ENCODE measurements at regions not wholly inside any gene's neighbourhood (a gene's known extent, or its start where the extent isn't known, plus 50 kb on each side); places are given as distances from the start of the nearest gene placed in this dataset.

DNA sequence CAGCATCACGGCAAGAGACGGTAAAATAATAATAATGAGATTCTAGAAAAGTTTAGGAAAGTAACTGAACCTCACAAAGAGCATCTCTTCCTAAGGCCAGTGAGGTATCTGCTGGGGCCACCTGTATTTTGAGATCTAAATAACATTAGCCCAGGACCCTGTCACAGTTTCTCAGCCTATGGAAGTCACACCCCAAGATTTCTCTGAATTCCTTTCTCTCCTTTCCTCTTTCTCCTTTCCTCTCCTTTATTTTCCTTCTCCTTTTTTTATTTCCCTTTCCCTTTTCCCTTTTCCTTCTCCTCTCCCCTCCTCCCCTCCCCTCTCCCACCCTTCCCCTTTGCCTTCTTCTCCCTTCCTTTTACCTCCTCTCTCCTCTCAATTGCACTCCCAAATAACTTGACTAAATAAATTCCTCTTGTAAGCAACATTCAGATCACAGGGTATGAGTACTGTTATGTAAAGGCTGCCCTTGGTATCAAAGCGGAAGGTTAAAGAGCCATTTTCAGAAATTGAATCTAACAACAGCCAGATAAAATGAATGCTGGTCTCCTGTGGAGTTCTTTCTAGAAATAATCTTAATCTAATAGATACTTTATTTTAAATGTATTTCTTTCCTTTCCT is 506.2 kb downstream of the EPM2A start:
- no peak for DNase-seq (ENCODE audit: low read depth in 2 of 2)

DNA sequence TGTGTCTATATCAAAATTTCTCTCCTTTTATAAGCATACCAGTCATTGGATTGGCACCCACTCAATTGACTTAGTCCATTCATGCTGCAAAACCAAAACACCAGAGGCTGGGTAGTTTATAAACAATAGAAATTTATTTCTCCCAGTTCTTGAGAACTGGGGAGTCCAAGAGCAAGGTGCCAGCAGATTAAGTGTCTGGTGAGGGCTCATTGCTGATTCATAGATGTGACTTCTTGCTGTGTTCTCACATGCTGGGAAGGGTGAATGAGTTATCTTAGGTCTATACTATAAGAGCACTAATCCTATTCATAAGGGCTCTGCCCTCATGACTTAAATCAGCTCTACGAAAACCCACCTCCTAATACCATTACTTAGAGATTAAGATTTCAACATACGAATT is 501.4 kb downstream of the EPM2A start:
- DNase-seq (ENCODE audit: low read depth in 2 of 2) = no peak

DNA sequence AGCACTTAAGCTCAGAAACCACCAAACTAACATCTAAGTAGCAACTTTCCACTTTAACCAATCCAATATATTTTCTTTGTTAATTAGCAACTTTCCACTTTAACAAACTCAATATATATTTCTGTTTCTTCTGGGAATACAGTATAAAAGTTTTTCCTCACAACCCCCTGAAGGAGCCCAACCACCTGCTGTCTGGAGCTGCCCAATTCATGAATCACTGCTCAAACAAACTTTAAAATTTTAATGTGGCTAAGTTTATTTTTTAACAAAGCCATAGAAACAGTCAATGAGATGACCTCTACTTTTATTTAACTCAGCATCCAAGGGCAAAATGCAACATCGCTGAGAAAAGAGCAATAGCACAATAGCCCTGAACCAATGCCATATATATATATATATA is 500.1 kb downstream of the EPM2A start:
- no peak for DNase-seq (ENCODE audit: low read depth in 2 of 2)

DNA sequence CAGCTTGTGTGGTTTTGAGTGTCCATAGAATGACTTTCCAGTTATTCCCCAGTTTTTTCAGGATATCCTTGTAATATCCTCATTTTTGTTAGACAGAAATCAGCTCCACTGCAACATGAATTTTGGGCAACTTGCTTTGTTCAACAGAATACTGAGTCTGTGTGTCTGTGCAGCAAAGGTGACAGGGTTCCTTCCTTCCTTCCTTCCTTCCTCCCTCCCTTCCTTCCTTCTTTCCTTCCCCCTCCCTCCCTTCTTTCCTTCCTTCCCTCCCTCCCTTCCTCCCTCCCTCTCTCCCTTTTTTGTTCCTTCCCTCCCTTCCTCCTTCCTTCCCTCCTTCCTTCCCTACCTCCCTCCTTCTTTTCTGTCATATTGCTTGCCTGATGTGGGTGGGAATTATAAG is 496.5 kb downstream of the EPM2A start:
- DNase-seq (ENCODE audit: low read depth in 2 of 2) = no peak

DNA sequence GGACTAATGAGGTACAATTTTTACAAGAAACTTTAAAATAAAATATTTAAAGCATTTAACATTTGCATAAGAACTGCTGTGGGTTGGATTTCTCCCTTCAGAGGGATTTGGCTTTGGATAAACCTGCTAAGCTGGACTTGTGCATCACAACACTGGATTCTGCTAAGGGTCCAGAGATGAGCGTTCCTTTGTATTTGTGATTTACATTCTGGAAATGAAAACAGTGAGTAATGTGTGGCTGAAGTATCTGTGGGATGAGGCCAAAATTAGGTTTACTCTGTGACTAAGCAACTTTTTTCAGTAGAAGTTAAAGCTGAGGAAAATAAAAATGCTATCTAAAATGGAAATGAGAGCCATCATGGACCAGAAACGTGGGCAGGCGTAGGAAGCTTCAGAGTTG is 494.3 kb downstream of the EPM2A start:
- DNase-seq (ENCODE audit: low read depth in 2 of 2) = no peak

DNA sequence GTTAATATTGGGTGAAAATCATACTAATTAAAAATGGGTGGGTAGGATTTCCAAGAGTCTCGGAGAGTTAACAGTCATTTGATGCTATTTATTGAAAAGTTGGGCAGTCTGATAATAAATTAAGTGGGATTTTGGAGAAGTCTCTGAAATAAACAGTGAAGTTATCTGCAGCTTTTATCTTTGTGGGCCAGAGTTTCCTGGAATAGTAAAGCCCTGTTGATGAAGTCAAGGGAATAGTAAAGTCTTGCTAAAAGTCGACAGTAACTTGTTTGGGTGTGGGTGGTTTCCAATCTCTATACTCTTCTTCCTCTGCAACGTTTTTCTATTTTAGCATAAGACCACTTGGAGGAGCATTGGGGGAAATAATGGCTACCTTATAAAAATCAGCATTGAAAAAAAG is 493.6 kb downstream of the EPM2A start:
- no peak for DNase-seq (ENCODE audit: low read depth in 2 of 2)

DNA sequence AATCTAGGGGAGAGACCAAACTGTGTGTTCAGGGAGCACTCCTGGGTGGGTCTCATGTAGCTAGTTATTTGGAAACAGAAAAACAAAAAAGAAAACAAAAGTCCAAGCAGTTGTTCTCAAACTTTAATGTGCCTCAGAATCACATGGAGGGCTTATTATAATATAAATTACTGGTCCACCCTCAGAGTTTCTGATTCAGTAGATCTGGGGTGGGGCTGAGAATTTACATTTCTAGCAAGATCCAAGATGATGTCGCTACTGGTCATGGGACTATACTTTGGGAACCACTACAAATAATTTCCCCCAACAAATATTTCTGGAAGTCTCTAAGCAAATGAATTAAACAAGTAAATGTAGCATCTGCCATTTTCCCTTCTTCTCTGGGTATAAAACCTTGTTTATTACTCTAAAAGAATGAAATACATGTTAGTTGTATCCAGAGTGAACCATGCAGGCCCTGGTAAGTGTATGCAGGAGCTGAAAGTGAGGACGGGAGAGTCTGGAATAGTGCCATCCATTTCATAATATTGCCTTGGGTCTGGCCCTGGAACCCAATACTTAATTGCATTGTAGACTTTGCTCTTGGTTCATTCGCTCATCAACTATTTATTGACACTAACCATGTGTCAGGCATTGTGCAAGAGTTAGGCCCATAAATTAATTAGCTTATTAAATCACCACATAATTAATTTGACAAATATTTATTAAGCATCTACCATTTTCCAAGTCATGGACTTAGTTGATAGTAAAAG is 490.8 kb downstream of the EPM2A start:
- DNase-seq (ENCODE audit: low read depth in 2 of 2) = no peak

DNA sequence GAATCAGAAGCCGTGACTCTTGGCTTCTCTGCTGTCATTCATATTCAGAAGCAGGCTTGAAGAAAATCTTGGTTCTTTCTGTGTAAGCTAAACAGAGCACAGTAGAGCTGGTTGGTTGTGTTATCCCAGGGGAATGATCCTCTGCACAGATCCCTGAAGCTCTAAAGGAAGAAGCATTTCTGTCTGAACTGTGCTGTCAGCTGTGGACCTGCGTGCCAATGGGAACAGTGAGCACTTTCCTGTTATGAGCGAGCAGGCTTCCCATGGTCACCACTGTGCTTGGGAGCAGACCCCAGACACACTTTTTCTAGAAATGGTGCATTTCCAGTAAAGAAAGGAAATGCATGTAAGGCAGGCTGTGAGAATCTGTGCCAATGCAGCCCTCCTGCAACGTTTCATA is 490.2 kb downstream of the EPM2A start:
- no peak for DNase-seq (ENCODE audit: low read depth in 2 of 2)

DNA sequence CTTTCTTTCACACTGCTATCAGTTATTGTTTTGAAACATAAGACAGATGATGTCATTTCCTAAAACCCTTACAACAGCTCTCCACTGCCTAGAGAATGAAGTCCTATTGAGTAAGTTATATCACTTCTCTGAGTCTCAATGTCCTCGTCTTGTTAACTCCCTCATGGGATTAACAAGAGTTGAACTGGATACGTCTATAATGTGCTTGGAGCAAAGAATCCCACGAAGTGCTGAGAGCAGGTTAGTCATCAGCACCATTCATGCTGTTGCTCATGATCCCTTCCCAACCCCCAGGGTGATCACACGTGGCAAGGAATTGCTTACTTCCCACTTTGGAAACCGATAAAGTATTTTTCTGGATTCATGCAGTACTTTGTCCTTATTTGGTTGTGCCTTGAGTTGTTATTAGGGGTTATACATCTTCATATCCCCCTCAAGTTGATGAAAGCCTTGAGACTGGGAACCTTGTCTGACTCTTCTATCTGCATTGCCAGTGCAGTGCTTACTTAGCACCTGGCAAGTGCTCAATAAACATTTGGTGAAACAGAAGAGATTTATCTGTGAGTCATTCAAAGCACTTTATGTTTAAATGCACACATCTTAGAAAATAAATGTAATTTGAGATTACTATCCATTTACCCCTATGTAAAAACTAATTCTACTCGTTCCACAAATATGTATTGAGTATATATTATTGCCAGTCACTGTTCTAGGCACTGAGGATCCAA is 487.5 kb downstream of the EPM2A start:
- DNase-seq (ENCODE audit: low read depth in 2 of 2) = no peak

DNA sequence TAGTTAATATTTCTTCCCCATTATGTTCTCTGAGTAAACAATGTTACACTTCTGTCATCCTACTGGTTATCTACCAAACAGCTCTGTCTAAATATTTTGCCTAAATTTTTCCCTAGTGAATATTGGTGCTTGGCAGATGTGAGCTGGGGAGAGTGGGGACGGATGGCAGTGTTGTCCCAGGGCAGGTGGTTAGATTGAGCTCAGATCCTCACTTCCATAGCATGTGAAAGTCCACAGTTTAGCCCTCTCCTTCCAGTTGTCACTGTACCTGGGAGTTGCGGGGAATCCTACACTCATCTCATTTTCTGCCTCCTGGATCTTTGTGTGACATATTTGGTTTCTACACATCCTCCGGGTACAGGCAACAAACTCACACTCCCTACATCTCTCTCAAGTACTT is 484.9 kb downstream of the EPM2A start:
- no peak for DNase-seq (ENCODE audit: low read depth in 2 of 2)

DNA sequence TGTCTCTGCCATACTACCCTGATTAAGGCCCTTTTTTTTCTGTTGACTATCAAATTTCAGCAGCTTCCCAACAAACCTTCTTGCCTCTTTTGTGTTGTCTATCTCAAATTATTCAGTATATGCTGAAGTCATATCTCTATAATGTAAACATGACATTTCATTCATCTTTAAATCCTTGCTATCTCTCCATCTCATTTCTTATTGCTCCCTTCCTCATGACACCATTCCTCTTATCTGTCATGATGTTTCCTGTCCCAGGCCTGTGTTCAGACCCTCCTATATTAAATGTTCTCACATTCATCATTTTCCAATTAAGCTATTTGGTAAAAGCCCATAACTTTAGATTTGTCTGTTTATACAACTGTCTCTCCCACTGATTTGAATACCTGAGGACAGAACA is 482.6 kb downstream of the EPM2A start:
- DNase-seq (ENCODE audit: low read depth in 2 of 2) = no peak

DNA sequence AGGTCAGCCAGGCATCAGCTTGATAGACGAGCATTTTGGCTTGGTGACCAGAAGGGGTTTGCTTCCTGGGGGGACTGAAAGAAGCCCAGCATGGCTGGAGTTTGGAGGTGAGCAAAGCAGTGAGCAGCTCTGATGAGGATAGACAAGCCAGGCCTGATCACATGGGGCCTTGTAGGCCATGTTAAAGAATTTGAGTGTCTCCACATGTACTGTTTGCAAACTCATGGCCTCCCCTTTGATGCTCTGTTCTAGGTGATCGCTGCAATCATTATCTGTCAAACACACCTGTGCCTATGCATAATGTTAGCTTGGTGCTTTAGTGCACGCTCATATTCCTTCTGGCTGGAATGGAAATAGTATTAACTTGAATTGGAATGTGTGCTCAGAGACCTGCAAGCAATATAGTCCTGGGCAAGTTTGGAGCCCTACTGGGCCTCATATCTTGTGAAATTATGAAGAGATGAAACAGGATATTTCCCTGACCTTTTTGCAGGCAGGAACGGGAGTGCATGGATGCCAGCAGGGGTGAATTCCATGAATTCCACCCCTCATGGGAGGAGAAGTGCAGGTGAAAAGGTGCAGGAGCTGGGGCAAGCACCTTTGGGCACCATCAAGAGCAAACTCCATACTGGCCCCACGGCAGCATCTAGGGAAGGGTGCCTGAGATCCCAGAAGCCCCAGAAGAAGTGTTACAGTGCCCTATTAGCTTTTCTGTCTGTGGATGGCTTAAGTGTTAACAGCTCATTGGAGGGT is 480.5 kb downstream of the EPM2A start:
- DNase-seq (ENCODE audit: low read depth in 2 of 2) = no peak

DNA sequence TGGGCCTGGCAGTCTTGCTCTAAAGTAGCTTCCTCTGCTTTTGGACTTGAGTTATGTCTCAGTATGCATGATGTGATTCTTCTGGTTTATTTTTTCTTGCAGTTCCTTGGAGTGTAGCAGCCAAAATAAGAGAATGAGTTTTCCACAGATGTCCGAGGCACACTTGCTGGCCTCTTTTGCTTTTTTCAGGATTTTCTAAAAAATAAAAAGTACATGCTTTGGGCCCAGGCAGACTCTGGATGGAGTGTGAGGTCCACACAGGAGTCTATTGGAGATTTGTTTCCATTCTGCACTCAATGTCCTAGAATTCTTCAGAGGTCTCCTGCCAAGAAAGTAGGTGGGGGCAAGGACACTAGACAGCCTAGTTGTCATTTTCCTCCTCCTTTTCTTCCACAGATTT is 477.6 kb downstream of the EPM2A start:
- DNase-seq (ENCODE audit: low read depth in 2 of 2) = no peak

DNA sequence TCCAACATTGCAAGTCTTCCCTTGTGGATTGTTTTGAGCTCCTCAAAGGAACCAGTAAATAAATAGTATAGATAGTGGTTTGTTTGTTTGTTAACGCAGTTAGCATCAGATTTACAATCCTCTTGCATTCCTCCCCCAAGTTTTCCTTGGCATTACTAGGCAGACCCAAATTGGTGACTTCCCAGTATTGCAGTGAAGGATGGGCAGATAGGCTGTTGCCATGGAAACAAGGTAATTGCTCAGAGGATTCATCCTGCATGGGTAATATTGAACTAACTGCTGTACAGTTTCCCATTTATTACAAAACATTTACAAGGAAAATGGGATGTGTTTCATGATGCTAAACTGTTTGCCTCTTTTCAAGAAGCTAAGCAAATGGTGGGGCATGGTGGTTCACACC is 477.2 kb downstream of the EPM2A start:
- DNase-seq (ENCODE audit: low read depth in 2 of 2) = no peak

DNA sequence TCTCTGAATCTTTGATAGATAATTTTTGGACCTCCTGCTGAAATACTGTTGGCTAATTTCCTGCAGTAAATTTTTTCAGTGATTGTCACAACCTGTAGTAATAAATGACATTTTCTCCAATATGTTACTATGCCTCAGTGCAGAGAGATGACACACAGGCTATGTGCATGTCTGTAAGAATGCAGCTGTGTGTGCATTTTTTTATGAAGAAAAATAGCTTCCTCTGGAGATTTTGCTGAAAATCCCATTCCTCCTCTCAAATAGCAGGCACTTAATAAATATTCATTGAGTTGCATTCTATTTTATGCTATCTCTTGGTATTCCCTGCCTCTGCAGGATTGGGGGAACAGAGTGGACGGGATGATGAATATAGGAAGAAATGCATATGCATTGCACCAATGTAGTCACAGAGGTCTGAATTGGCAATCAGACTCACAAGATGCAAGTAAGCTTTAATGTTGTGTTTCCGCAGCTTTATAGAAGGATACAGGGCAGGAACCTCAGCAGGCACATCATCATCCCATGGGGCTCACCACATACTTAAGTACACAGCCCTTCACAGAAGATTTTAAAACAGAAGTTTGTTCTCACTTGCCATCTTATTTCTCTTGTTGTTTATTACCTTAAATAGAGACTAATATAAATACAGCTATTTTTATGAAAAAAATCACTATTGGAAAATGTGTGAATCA is 474.7 kb downstream of the EPM2A start:
- no peak for DNase-seq (ENCODE audit: low read depth in 2 of 2)

DNA sequence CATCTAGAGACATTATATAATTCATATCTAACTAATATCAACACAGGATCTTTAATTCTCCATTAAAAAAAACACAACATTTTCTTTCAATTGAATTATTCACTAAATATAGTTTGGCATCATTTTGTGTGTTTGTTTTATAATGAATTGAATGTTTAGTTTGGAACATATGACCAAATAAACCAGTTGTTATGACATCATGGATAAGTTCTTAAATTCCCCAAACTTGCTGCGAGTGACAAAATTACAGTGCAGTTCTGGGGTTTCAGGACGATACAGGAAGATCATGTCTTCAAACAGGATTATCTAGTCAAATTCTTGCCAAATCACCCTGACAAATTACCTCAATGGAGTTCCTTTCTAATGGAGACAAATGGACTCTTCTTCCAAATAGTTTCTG is 473.6 kb downstream of the EPM2A start:
- DNase-seq (ENCODE audit: low read depth in 2 of 2) = no peak

DNA sequence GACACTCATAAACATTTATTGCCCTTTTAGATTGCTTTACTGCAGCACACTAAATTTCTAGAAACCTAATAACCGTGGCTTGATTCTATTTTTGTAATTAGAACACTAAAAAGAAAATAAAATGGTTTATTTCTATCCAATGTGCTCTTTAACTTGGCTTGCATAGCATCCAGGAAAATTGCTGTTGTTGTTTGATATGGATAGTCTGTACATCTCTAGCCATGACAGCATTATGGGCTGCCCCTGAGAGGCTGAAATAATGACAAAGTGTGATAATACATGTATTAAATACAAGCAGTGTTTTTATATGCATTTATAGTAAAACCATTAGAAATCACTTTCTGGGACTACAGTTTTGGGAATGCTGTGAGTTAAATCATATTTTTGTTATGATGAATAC is 472.5 kb downstream of the EPM2A start:
- DNase-seq (ENCODE audit: low read depth in 2 of 2) = no peak

DNA sequence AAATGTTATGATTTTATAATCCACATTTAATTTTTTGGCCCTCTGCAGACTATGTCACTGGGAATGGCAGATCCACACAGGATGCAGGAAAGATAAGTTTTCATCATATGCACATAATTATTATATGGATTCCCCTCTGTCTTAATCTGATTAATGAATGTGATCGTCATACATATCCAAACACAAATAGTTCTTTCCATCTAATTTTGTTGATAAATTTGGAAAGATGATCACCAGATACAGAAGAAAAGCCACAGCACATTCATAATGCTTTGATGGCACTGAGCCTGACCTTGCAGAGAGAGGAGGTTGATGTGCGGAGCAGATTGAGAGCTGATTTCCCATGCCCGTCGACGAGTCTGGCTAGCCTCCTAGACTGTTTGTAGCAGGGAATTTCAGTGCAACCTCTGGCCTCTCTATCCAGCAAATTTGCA is 471.5 kb downstream of the EPM2A start:
- DNase-seq (ENCODE audit: low read depth in 2 of 2) = no peak

DNA sequence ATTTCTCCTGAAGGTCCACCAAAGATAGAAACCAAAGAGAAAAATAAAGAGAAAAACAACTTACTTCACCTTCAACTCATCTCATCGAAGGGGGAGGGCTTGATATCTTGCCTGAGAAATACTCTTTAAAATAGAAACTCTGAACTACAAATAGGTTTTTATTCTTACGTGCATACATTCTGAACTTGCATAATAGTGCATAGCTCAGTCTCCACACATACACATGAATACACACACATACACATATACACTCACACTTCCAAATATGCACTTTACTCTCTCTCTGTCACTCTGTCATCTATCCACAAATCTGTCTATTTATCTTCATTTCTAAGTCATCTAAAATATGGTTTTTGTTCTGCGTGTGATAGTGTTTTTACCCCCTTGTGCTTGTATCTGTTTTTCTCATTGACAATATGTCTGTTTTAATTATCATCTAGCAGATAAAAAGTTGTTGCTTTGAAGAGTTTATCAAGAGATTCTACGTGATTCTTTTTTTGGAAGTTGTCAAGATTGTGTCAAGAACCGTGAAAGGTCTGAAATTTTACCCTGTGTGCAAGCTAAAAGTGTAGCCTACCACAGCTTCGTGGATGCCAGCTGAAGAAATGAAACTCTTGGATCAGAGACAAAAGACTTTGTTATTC is 468.8 kb downstream of the EPM2A start:
- no peak for DNase-seq (ENCODE audit: low read depth in 2 of 2)

DNA sequence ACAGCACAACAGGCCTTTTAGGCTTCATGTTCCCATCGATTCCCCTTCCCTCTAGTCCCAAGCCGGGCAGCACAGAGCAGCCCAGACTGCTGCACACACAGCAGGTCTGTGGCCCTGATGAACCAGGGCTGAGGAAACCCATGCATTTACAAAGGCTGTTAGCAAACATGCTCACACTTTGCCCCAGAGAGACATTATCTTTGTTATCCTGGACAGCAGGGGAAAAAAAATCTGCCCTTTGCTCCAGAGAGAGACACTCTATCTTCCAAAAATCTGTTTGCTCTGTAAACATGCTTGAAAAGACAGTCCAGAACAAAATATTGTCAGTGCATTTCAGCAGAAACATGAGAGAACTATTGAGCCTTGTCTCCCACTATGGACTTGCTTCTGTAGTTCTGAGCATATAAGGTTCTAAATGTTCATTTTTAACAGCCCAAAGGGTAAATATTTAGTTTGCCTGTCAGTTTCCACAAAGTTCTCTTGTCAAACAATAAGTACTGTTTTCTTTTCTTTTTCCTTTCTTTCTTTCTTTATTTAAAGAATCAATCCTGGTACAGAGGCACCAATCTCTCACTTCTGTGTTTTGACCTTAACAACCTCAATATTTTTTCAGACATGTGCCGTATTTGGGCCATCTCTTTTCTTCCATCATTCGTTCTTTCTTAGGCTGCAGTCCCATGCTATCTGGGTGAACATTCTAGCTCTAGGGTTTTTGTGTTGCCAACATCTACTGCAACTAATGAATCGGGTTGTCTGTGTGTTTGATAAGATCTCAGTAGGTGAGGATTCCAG is 468.0 kb downstream of the EPM2A start:
- no peak for DNase-seq (ENCODE audit: low read depth in 2 of 2)
